ENCODE measurements at regions not wholly inside any gene's neighbourhood (a gene's known extent, or its start where the extent isn't known, plus 50 kb on each side); places are given as distances from the start of the nearest gene placed in this dataset.

DNA sequence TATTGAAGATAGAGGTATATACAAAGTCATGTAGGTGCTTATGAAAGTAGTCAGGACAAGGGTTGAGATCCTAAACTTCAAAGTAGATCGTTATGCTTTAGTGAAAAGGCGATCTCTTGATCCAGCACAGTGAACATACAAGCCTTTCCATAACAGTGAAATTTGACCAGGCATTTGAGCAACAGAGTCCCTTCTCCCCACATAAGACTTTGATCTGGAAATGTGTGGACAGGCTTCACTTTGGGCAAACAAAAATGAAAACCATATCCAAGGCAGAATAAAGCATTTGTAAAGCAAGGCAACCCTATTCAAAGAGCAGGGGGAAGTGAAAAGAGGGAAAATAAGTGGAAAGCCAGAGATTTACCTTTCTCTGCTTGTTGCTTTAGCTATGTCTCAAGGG is 311.9 kb upstream of the SORCS1 start:
- TF ChIP-seq, protein P1, sequence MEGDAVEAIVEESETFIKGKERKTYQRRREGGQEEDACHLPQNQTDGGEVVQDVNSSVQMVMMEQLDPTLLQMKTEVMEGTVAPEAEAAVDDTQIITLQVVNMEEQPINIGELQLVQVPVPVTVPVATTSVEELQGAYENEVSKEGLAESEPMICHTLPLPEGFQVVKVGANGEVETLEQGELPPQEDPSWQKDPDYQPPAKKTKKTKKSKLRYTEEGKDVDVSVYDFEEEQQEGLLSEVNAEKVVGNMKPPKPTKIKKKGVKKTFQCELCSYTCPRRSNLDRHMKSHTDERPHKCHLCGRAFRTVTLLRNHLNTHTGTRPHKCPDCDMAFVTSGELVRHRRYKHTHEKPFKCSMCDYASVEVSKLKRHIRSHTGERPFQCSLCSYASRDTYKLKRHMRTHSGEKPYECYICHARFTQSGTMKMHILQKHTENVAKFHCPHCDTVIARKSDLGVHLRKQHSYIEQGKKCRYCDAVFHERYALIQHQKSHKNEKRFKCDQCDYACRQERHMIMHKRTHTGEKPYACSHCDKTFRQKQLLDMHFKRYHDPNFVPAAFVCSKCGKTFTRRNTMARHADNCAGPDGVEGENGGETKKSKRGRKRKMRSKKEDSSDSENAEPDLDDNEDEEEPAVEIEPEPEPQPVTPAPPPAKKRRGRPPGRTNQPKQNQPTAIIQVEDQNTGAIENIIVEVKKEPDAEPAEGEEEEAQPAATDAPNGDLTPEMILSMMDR (conservative IDR thresholded peaks at IDR 0.05; ENCODE audit: low read depth in 2 of 2) = no peak
- TF ChIP-seq EZH2 (IDR thresholded peaks at IDR 0.05; ENCODE audit: low read depth, unreplicated experiment) = no peak
- no peak for TF ChIP-seq POLR2AphosphoS5 (IDR thresholded peaks at IDR 0.05; ENCODE audit: low read depth)
- no peak for TF ChIP-seq CREB1 (CRISPR knock-in tag; IDR thresholded peaks at IDR 0.05; ENCODE audit: low read depth)
- TF ChIP-seq STAT1 (IDR thresholded peaks at IDR 0.05; ENCODE audit: unreplicated experiment) = no peak

Data from GM23338 (cell line).